ENCODE measurements at regions not wholly inside any gene's neighbourhood (a gene's known extent, or its start where the extent isn't known, plus 50 kb on each side); places are given as distances from the start of the nearest gene placed in this dataset.
"Not testable (repeated sequence)": the region's sequence is repeated elsewhere in the genome, so short reads cannot be mapped to it uniquely, and the experiment has no call there.

- DNase-seq (ENCODE audit: low read depth in 1 of 2, low spot score in 1 of 2); H3K27me3 ChIP-seq (ENCODE audit: insufficient read depth, poor library complexity, severe bottlenecking); H3K27ac ChIP-seq (replicated peaks); H3K4me3 ChIP-seq (replicated peaks; ENCODE audit: insufficient read depth, low read length): not testable (repeated sequence)
These were observed 70.2 kb downstream of the LGALS9C start for GRCh38 chr17:18546514-18547398.

- H3K4me3 ChIP-seq (replicated peaks; ENCODE audit: insufficient read depth, low read length); H3K27ac ChIP-seq (replicated peaks); DNase-seq (ENCODE audit: low read depth in 1 of 2, low spot score in 1 of 2); H3K27me3 ChIP-seq (ENCODE audit: insufficient read depth, poor library complexity, severe bottlenecking): not testable (repeated sequence)
These were observed 80.5 kb downstream of the LGALS9C start for GRCh38 chr17:18557086-18557485.

- not testable (repeated sequence) for H3K27me3 ChIP-seq (ENCODE audit: insufficient read depth, poor library complexity, severe bottlenecking); H3K4me3 ChIP-seq (replicated peaks; ENCODE audit: insufficient read depth, low read length); DNase-seq (ENCODE audit: low read depth in 1 of 2, low spot score in 1 of 2); H3K27ac ChIP-seq (replicated peaks)
These were observed 80.7 kb downstream of the TBC1D28 start for GRCh38 chr17:18563381-18564098.

GRCh38 chr17:18564099-18564448, 80.1 kb downstream of the TBC1D28 start:
- not testable (repeated sequence) for H3K4me3 ChIP-seq (replicated peaks; ENCODE audit: insufficient read depth, low read length); H3K27ac ChIP-seq (replicated peaks); H3K27me3 ChIP-seq (ENCODE audit: insufficient read depth, poor library complexity, severe bottlenecking)
- peak in 1 of 2 experiments; percentile 2 for DNase-seq (ENCODE audit: low read depth in 1 of 2, low spot score in 1 of 2)

- H3K27me3 ChIP-seq (ENCODE audit: insufficient read depth, poor library complexity, severe bottlenecking); H3K4me3 ChIP-seq (replicated peaks; ENCODE audit: insufficient read depth, low read length); DNase-seq (ENCODE audit: low read depth in 1 of 2, low spot score in 1 of 2); H3K27ac ChIP-seq (replicated peaks): not testable (repeated sequence)
These were observed 75.8 kb downstream of the TBC1D28 start for GRCh38 chr17:18568108-18568995.

GRCh38 chr17:18569489-18569913, 74.7 kb downstream of the TBC1D28 start:
- not testable (repeated sequence) for H3K27me3 ChIP-seq (ENCODE audit: insufficient read depth, poor library complexity, severe bottlenecking); DNase-seq (ENCODE audit: low read depth in 1 of 2, low spot score in 1 of 2); H3K27ac ChIP-seq (replicated peaks); H3K4me3 ChIP-seq (replicated peaks; ENCODE audit: insufficient read depth, low read length)

GRCh38 chr17:18572536-18572935, 71.7 kb downstream of the TBC1D28 start:
- H3K27me3 ChIP-seq (ENCODE audit: insufficient read depth, poor library complexity, severe bottlenecking); H3K27ac ChIP-seq (replicated peaks); H3K4me3 ChIP-seq (replicated peaks; ENCODE audit: insufficient read depth, low read length); DNase-seq (ENCODE audit: low read depth in 1 of 2, low spot score in 1 of 2): not testable (repeated sequence)

GRCh38 chr17:18574137-18574536, 70.1 kb downstream of the TBC1D28 start:
- H3K4me3 ChIP-seq (replicated peaks; ENCODE audit: insufficient read depth, low read length); H3K27me3 ChIP-seq (ENCODE audit: insufficient read depth, poor library complexity, severe bottlenecking); H3K27ac ChIP-seq (replicated peaks); DNase-seq (ENCODE audit: low read depth in 1 of 2, low spot score in 1 of 2): not testable (repeated sequence)

Data from HL-60 (cell line).